H9 (cell line): ENCODE measurements at regions not wholly inside any gene's neighbourhood (a gene's known extent, or its start where the extent isn't known, plus 50 kb on each side); places are given as distances from the start of the nearest gene placed in this dataset.

ENCODE experiments used
- DNase-seq: peaks from one replicate; pipeline ENCODE4 v3.0.0-alpha.2; 2017
- H2AFZ ChIP-seq: one replicate; pipeline ENCODE4 v1.6.1; 2013; ENCODE audit warnings: mild to moderate bottlenecking, low read length, control low read depth, moderate library complexity
- H2AK5ac ChIP-seq: 2 replicates; pipeline ENCODE4 v1.6.1; 2013; ENCODE audit warnings: low read length, control low read depth, mixed read lengths; ENCODE audit not compliant: insufficient read length
- H2BK120ac ChIP-seq: one replicate; pipeline ENCODE4 v1.6.1; 2013; ENCODE audit warnings: low read depth, mild to moderate bottlenecking, low read length, control low read depth, inconsistent platforms; ENCODE audit not compliant: poor library complexity, severe bottlenecking
- H2BK12ac ChIP-seq: 2 replicates; pipeline ENCODE4 v1.6.1; 2013; ENCODE audit warnings: low read length, control low read depth, mixed read lengths, low read depth; ENCODE audit not compliant: insufficient read length
- H2BK15ac ChIP-seq: 2 replicates; pipeline ENCODE4 v1.6.1; 2013; ENCODE audit warnings: low read depth, low read length, control low read depth
- H2BK20ac ChIP-seq: one replicate; pipeline ENCODE4 v1.6.1; 2013; ENCODE audit warnings: low read depth, mild to moderate bottlenecking, low read length, control low read depth, inconsistent platforms; ENCODE audit not compliant: poor library complexity, severe bottlenecking
- H2BK5ac ChIP-seq: 2 replicates; pipeline ENCODE4 v1.6.1; 2013; ENCODE audit warnings: low read length, control low read depth, mixed read lengths; ENCODE audit not compliant: insufficient read length
- H3K14ac ChIP-seq: 2 replicates; pipeline ENCODE4 v1.6.1; 2013; ENCODE audit warnings: low read length, control low read depth; ENCODE audit not compliant: insufficient read depth
- H3K18ac ChIP-seq: 2 replicates; pipeline ENCODE4 v1.6.1; 2013; ENCODE audit warnings: low read depth, mild to moderate bottlenecking, mixed read lengths, low read length, control low read depth; ENCODE audit not compliant: insufficient read length
- H3K23ac ChIP-seq: 2 replicates; pipeline ENCODE4 v1.6.1; 2013; ENCODE audit warnings: low read length, control low read depth, mixed read lengths, low read depth; ENCODE audit not compliant: insufficient read length
- H3K23me2 ChIP-seq: 2 replicates; pipeline ENCODE4 v1.6.1; 2013; ENCODE audit warnings: low read depth, mild to moderate bottlenecking, mixed read lengths, low read length, control low read depth; ENCODE audit not compliant: insufficient read length, poor library complexity, severe bottlenecking
- H3K27ac ChIP-seq: 2 replicates; pipeline ENCODE4 v1.5.1; 2013; ENCODE audit warnings: low read length, control low read depth, mixed read lengths, low read depth; ENCODE audit not compliant: insufficient read length
- H3K27me3 ChIP-seq: 2 replicates; pipeline ENCODE4 v1.6.1; 2013; ENCODE audit warnings: low read length, control low read depth, inconsistent platforms; ENCODE audit not compliant: insufficient read depth
- H3K4ac ChIP-seq: 2 replicates; pipeline ENCODE4 v1.6.1; 2013; ENCODE audit warnings: low read depth, mild to moderate bottlenecking, control low read depth, inconsistent platforms, low read length, moderate library complexity
- H3K4me1 ChIP-seq: 2 replicates; pipeline ENCODE4 v1.6.1; 2013; ENCODE audit warnings: low read length, control low read depth, inconsistent platforms; ENCODE audit not compliant: insufficient read depth
- H3K4me2 ChIP-seq: 2 replicates; pipeline ENCODE4 v1.6.1; 2013; ENCODE audit warnings: low read length, control low read depth, mixed read lengths; ENCODE audit not compliant: insufficient read length, insufficient read depth
- H3K56ac ChIP-seq: 2 replicates; pipeline ENCODE4 v1.6.1; 2013; ENCODE audit warnings: low read depth, mild to moderate bottlenecking, mixed read lengths, low read length, control low read depth; ENCODE audit not compliant: insufficient read length
- H3K79me1 ChIP-seq: 2 replicates; pipeline ENCODE4 v1.6.1; 2013; ENCODE audit warnings: low read depth, mild to moderate bottlenecking, moderate library complexity, low read length, control low read depth, inconsistent platforms; ENCODE audit not compliant: insufficient read depth, poor library complexity, severe bottlenecking
- H3K79me2 ChIP-seq: 2 replicates; pipeline ENCODE4 v1.6.1; 2013; ENCODE audit warnings: low read length, control low read depth, inconsistent platforms; ENCODE audit not compliant: insufficient read depth
- H3K9ac ChIP-seq: 2 replicates; pipeline ENCODE4 v1.6.1; 2013; ENCODE audit warnings: low read length, control low read depth, mixed read lengths; ENCODE audit not compliant: insufficient read length; ENCODE audit errors: extremely low read depth
- H3K9me3 ChIP-seq: one replicate; pipeline ENCODE4 v1.6.1; 2013; ENCODE audit warnings: low read depth, low read length, inconsistent platforms; ENCODE audit not compliant: control insufficient read depth
- H3T11ph ChIP-seq: one replicate; pipeline ENCODE4 v1.6.1; 2013; ENCODE audit warnings: mild to moderate bottlenecking, low read length, control low read depth, inconsistent platforms
- H4K20me1 ChIP-seq: one replicate; pipeline ENCODE4 v1.6.1; 2013; ENCODE audit not compliant: control insufficient read depth, insufficient read length, insufficient read depth
- H4K5ac ChIP-seq: 2 replicates; pipeline ENCODE4 v1.6.1; 2013; ENCODE audit warnings: low read depth, mild to moderate bottlenecking, mixed read lengths, low read length, control low read depth; ENCODE audit not compliant: insufficient read length
- H4K8ac ChIP-seq: replicated peaks from 2 replicates; pipeline ENCODE4 v1.6.1; 2013; ENCODE audit warnings: low read length, control low read depth, mixed read lengths, low read depth; ENCODE audit not compliant: insufficient read length
- H4K91ac ChIP-seq: 2 replicates; pipeline ENCODE4 v1.6.1; 2013; ENCODE audit warnings: low read depth, mild to moderate bottlenecking, moderate library complexity, mixed read lengths, low read length, control low read depth; ENCODE audit not compliant: insufficient read length
- H3K27ac Mint-ChIP-seq, 3 experiments: 2 replicates in 2 of 3; 3 replicates in 1 of 3; pipeline ENCODE4 v1.8.0; 2020 to 2021; ENCODE audit warnings: mixed read lengths in 3 of 3, mild to moderate bottlenecking in 1 of 3, moderate library complexity in 1 of 3
- H3K27me3 Mint-ChIP-seq: 2 replicates; pipeline ENCODE4 v1.8.0; 2021; ENCODE audit warnings: low read depth, mild to moderate bottlenecking, moderate library complexity, mixed read lengths
- H3K36me3 Mint-ChIP-seq, 3 experiments: 2 replicates in 2 of 3; 3 replicates in 1 of 3; pipeline ENCODE4 v1.8.0; 2020 to 2021; ENCODE audit warnings: low read depth in 3 of 3, mixed read lengths in 3 of 3; ENCODE audit not compliant: insufficient read depth in 1 of 3
- H3K4me1 Mint-ChIP-seq, 2 experiments: 2 replicates each; pipeline ENCODE4 v1.8.0; 2020; ENCODE audit warnings: mixed read lengths in 2 of 2
- H3K4me3 Mint-ChIP-seq, 2 experiments: 2 replicates in 1 of 2; 3 replicates in 1 of 2; pipeline ENCODE4 v1.8.0; 2020 to 2021; ENCODE audit warnings: mild to moderate bottlenecking in 2 of 2, mixed read lengths in 2 of 2, moderate library complexity in 1 of 2
- H3K9me3 Mint-ChIP-seq, 2 experiments: 2 replicates in 1 of 2; 3 replicates in 1 of 2; pipeline ENCODE4 v1.8.0; 2020; ENCODE audit warnings: mild to moderate bottlenecking in 2 of 2, mixed read lengths in 2 of 2, moderate library complexity in 1 of 2
- CTCF ChIP-seq: fragments of 200-600 bp; sonication (generic); conservative IDR thresholded peaks from 3 replicates; pipeline ENCODE4 v1.8.0; 2021; ENCODE audit warnings: antibody characterized with exemption, mild to moderate bottlenecking
- WGBS: extraction: QIAGEN DNeasy Blood & Tissue Kit; methylation state at CpG from one replicate; pipeline ENCODE4 v1.1.7; 2013; ENCODE audit warnings: missing lambda C conversion rate, low lambda C conversion rate, mixed read lengths; ENCODE audit not compliant: insufficient read length; ENCODE audit errors: extremely low coverage; 5-methylcytosine and 5-hydroxymethylcytosine counted together

GRCh38 chrX:43479070-43479469 is 177.0 kb upstream of the MAOA start:
- H2BK12ac ChIP-seq = no peak overlapping the region
- no peaks in the 10 kb centered on the region for H3K23me2 ChIP-seq
- no peaks in the 10 kb centered on the region; the same call in 1 of the 2 replicates for H3K4me1 ChIP-seq
- no peak overlapping the region for H3K18ac ChIP-seq
- no peak overlapping the region for H3K14ac ChIP-seq
- no peak for DNase-seq
- TF ChIP-seq CTCF = no peak
- no peak overlapping the region for H2BK5ac ChIP-seq
- H3K9ac ChIP-seq = no peak overlapping the region
- Mint-ChIP-seq H3K27ac (no peak overlapping the region), H3K4me3 (no peak overlapping the region), H3K36me3 (peaks cover 0 to 4% (median 0%) of the 10 kb centered on the region in 3 experiments; a peak in 2 of 7 replicates), H3K9me3 (peaks cover 0 to 27% of the 10 kb centered on the region in 2 experiments; a peak in 3 of 5 replicates), H3K27me3 (no peaks in the 10 kb centered on the region), H3K4me1 (peaks cover 26 to 28% of the 10 kb centered on the region in 2 experiments)
- no peaks in the 10 kb centered on the region for H3K79me2 ChIP-seq
- no peak overlapping the region for H4K8ac ChIP-seq
- H2BK20ac ChIP-seq = no peak overlapping the region
- WGBS = 100% methylated on average over 1 of the region's 3 CpGs
- no peak overlapping the region for H3T11ph ChIP-seq
- no peak overlapping the region for H2BK120ac ChIP-seq
- no peaks in the 10 kb centered on the region for H3K27me3 ChIP-seq
- H3K23ac ChIP-seq = no peak overlapping the region
- H3K79me1 ChIP-seq = no peaks in the 10 kb centered on the region
- no peak overlapping the region for H2AK5ac ChIP-seq
- H3K27ac ChIP-seq = no peak overlapping the region
- H3K4me2 ChIP-seq = no peak overlapping the region
- H4K91ac ChIP-seq = no peak overlapping the region
- H3K56ac ChIP-seq = no peak overlapping the region
- no peak overlapping the region for H4K5ac ChIP-seq
- H3K9me3 ChIP-seq = no peaks in the 10 kb centered on the region
- no peaks in the 10 kb centered on the region for H4K20me1 ChIP-seq
- H3K4ac ChIP-seq = no peak overlapping the region
- no peak overlapping the region for H2AFZ ChIP-seq
- no peak overlapping the region for H2BK15ac ChIP-seq
